Activated CD4-positive, alpha-beta memory T cell treated with anti-CD3 and anti-CD28 coated beads for 36 hours (primary cell): ENCODE measurements at regions not wholly inside any gene's neighbourhood (a gene's known extent, or its start where the extent isn't known, plus 50 kb on each side); places are given as distances from the start of the nearest gene placed in this dataset.

Source experiments
- CTCF ChIA-PET: fragments of 350-600 bp; sonication (Branson Sonifier 250); formaldehyde crosslinking; loops from one replicate; lab custom pipeline; 2021; ENCODE audit warnings: antibody characterized with exemption, inconsistent platforms; lab: Charles Lee
- POLR2A ChIA-PET: fragments of 350-600 bp; sonication (Branson Sonifier 250); formaldehyde crosslinking; loops from one replicate; lab custom pipeline; 2021; ENCODE audit warnings: antibody characterized with exemption; lab: Charles Lee
- DNase-seq: peaks from one replicate; pipeline ENCODE4 v3.0.0-alpha.2; 2020
- H3K27ac Mint-ChIP-seq: one replicate; pipeline ENCODE4 v1.8.0; 2021; ENCODE audit warnings: mixed read lengths
- H3K27me3 Mint-ChIP-seq: one replicate; pipeline ENCODE4 v1.8.0; 2021; ENCODE audit warnings: mixed read lengths
- H3K36me3 Mint-ChIP-seq: one replicate; pipeline ENCODE4 v1.8.0; 2021; ENCODE audit warnings: mixed read lengths
- H3K4me1 Mint-ChIP-seq: one replicate; pipeline ENCODE4 v1.8.0; 2021; ENCODE audit warnings: low read depth, mixed read lengths
- H3K4me3 Mint-ChIP-seq: one replicate; pipeline ENCODE4 v1.8.0; 2021; ENCODE audit warnings: mild to moderate bottlenecking, mixed read lengths
- H3K9me3 Mint-ChIP-seq: one replicate; pipeline ENCODE4 v1.8.0; 2021; ENCODE audit warnings: mixed read lengths
- intact Hi-C: fragments of 100-400 bp; cut with micrococcal nuclease; formaldehyde crosslinking; loops from one replicate; pipeline ENCODE4 v1.15.1; 2023

DNA sequence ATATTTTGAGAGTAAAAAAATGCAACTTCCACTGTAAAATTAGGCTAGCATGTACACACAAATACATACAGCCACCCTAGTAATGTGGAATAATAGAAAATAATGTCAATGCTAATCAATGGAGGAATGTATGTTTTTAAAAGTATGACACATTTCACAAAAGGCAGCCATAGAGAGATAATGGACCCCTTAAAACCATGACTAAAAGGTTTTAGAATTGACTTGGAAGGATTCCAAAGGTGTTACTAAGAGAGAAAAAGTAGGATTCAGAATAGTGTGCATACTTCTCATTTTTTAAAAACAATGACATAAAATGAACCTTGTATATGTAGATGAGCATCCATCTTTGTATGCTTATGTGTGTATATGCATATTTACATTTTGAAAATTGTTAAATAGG is 597.9 kb upstream of the PCDH9 start:
- DNase-seq: no peak
- H3K27ac Mint-ChIP-seq: no peak overlapping the region
- peaks cover 14% of the 10 kb centered on the region for H3K9me3 Mint-ChIP-seq
- CTCF ChIA-PET: no interaction called here
- intact Hi-C loops: no loop called here
- H3K4me1 Mint-ChIP-seq: no peaks in the 10 kb centered on the region
- H3K36me3 Mint-ChIP-seq: no peaks in the 10 kb centered on the region
- no peaks in the 10 kb centered on the region for H3K27me3 Mint-ChIP-seq
- no peak overlapping the region for H3K4me3 Mint-ChIP-seq
- POLR2A ChIA-PET: no interaction called here

DNA sequence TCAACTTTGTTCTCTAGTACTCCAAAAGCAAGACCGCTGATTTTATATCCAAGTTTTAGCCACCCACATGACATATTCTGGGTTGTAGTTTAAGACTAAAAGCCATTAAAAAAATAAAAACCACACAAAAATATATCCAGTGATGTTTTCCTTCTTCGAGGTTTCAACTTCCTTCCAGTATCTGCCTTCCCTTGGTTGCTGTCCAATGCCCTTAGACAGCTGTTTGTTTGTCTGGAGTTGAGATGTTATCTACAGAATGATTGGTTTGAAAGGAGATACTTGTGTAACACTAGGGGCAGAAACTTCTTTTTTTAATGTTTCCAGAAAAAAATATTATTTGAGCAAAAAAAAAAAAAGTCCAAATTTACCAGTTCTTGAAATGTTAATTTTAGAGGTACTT is 591.5 kb upstream of the PCDH9 start:
- intact Hi-C loops: no loop called here
- CTCF ChIA-PET: no interaction called here
- peaks cover 9% of the 10 kb centered on the region for H3K9me3 Mint-ChIP-seq
- no peak overlapping the region for H3K27ac Mint-ChIP-seq
- H3K27me3 Mint-ChIP-seq: no peaks in the 10 kb centered on the region
- no peaks in the 10 kb centered on the region for H3K4me1 Mint-ChIP-seq
- H3K4me3 Mint-ChIP-seq: no peak overlapping the region
- no peak for DNase-seq
- POLR2A ChIA-PET: no interaction called here
- no peaks in the 10 kb centered on the region for H3K36me3 Mint-ChIP-seq

DNA sequence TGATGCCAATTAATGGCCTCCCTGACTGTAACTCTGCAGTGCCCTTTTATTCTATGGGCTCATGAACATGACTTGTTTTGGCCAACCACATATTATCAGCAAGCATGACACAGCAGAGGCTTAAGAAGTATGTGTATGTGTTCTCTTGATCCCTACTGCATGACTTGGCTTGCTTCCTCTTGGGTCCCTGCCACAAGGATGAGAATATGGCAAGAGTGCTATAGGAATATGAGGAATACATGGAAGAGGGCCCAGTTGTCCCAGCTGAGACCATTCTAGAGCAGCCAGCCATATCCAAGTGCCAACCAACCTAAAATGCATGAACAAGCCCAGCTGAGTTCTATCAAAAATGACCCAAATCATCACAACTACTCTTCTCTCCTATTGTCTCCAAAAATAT is 576.7 kb upstream of the PCDH9 start:
- Mint-ChIP-seq H3K27ac (no peak overlapping the region), H3K36me3 (no peaks in the 10 kb centered on the region), H3K9me3 (peaks cover 10% of the 10 kb centered on the region), H3K4me3 (no peak overlapping the region), H3K27me3 (no peaks in the 10 kb centered on the region), H3K4me1 (no peaks in the 10 kb centered on the region)
- no peak for DNase-seq
- ChIA-PET CTCF (no interaction called here), POLR2A (no interaction called here)
- intact Hi-C loops: no loop called here

DNA sequence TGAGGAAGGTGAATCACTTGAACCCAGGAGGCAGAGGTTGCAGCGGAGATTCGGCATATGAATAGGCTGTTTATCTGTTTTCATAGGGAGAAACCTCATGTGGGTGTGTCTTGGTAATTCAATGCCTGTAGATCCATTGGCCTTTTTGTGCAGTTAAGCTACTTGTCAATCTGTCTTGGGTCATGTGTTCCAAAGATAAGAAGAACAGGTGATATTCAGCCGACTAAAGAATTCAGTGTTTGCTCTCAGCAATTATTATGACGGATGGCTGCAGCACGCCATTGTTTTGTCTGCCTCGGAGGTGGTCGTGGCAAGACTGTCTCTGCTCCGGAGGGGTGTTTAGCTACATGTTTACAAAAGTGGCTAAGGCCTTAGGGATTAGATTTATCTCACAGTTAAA is 573.0 kb upstream of the PCDH9 start:
- CTCF ChIA-PET: no interaction called here
- no peak for DNase-seq
- POLR2A ChIA-PET: no interaction called here
- Mint-ChIP-seq H3K4me3 (no peak overlapping the region), H3K27ac (no peak overlapping the region), H3K36me3 (no peaks in the 10 kb centered on the region), H3K9me3 (peaks cover 23% of the 10 kb centered on the region), H3K4me1 (no peaks in the 10 kb centered on the region), H3K27me3 (no peaks in the 10 kb centered on the region)
- intact Hi-C loops: no loop called here

DNA sequence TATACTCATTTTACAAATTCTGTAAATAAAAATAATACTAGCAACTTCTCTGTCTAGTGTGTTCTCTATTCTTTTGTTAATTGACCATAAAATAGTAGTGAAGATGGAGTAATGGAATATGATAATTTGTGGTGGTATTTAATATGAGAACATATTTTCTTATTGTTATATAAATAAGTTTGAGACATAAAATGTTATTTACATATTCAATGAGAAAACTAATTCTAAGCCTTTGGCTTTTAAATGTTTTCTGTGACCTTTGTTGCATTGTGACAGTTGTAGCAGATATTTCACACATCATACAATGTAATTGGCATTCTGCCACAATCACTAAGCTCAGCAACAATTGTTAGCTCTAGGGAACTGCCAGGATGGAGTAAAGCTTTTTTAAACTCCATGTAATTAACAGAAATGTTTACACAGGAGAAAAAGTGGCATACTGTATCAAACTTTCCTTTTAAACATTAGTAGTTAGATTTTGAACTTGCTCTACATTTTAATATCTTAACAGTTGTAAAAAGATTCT is 562.1 kb upstream of the PCDH9 start:
- Mint-ChIP-seq H3K36me3 (no peaks in the 10 kb centered on the region), H3K27me3 (no peaks in the 10 kb centered on the region), H3K4me3 (no peak overlapping the region), H3K9me3 (no peaks in the 10 kb centered on the region), H3K27ac (no peak overlapping the region), H3K4me1 (no peaks in the 10 kb centered on the region)
- intact Hi-C loops: no loop called here
- CTCF ChIA-PET: no interaction called here
- POLR2A ChIA-PET: no interaction called here
- no peak for DNase-seq

DNA sequence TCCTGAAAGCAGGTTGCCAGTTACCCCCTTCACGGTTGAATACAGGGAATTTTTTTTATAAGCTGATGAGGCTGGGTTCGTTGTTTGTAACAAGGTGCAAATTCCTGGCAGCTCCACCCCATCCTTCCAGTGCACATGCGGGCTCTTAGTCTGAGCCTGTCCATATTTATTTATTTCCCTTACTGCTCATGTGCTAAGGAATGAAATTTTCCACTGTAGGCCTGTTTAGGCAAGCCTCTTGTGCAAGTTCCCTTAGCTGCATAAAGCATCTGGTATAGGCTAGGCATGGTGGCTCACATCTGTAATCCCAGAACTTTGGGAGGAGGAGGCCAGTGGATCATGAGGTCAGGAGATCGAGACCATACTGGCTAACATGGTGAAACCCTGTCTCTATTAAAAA is 560.9 kb upstream of the PCDH9 start:
- DNase-seq: no peak
- Mint-ChIP-seq H3K4me3 (no peak overlapping the region), H3K36me3 (no peaks in the 10 kb centered on the region), H3K4me1 (no peaks in the 10 kb centered on the region), H3K27ac (no peak overlapping the region), H3K27me3 (no peaks in the 10 kb centered on the region), H3K9me3 (no peaks in the 10 kb centered on the region)
- ChIA-PET CTCF (no interaction called here), POLR2A (no interaction called here)
- intact Hi-C loops: no loop called here

DNA sequence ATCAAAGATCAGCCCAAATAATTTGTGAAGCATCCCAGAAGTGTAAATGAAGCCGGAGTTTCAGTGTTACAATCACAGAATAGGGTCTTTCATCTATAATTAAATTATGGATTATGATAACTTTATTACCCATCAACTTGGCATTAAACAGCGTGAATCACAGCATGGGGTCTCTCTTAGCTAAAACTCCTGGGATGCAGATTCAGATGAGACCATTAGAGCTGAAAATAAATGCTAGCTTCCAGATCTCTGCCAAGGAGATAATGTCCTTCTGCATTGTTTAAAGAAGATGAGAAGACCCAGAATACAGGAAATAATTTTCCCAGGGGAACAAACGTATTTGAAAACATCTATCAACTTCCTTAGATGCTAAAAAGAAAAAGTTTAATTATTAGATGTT is 546.0 kb upstream of the PCDH9 start:
- Mint-ChIP-seq H3K27me3 (no peaks in the 10 kb centered on the region), H3K4me1 (no peaks in the 10 kb centered on the region), H3K9me3 (peaks cover 8% of the 10 kb centered on the region), H3K27ac (no peak overlapping the region), H3K4me3 (no peak overlapping the region), H3K36me3 (no peaks in the 10 kb centered on the region)
- ChIA-PET POLR2A (interaction anchor here (0.6 kb wide), 1 partner anchor 23 kb away, joined by 3 read pairs; no protein-coding TSS in a partner anchor), CTCF (no interaction called here)
- intact Hi-C loops: no loop called here
- no peak for DNase-seq

DNA sequence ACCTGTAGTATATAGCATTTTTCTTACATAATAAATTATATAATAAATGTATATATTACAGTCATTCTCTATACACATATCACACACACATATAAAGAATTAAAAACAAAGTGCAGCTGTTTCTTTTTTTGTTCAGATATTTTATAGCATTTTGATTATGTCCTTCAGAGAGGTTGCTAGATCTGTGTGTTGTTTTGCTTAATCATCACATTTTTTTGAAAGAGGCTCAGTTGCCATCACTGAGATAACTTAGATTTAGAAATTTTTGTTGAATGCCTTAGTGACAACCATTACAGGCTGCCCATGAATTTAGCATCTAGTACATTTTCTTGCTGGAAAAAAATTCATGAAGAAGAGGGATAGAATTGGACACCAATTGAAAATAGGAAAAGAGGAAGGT is 545.2 kb upstream of the PCDH9 start:
- Mint-ChIP-seq H3K27ac (no peak overlapping the region), H3K27me3 (no peaks in the 10 kb centered on the region), H3K4me3 (no peak overlapping the region), H3K4me1 (no peaks in the 10 kb centered on the region), H3K36me3 (no peaks in the 10 kb centered on the region), H3K9me3 (peaks cover 8% of the 10 kb centered on the region)
- intact Hi-C loops: no loop called here
- DNase-seq: no peak
- CTCF ChIA-PET: no interaction called here
- POLR2A ChIA-PET: no interaction called here

DNA sequence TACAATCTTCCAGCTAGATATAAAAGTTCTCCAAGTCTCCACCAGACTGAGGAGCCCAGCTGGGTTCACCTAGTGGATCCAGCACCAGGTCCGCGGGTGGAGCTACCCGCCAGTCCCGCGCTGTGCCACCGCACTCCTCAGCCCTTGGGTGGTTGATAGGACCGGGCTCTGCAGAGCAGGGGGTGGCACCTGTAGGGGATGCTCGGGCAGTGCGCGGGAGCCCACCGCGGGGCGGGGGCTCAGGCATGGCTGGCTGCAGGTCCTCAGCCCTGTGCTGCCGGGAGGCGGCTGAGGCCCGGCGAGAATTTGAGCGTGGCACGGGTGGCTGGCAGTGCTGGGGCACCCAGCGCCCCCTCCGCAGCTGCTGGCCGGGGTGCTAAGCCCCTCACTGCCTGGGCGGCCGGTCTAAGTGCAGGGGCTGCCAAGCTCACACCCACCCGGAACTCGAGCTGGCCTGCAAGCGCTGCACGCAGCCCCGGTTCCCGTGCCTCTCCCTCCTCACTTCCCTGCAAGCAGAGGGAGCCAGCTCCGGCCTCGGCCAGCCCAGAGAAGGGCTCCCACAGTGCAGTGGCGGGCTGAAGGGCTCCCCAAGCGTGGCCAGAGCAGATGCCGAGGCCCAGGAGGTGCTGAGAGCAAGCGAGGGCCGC is 542.8 kb upstream of the PCDH9 start:
- DNase-seq: no peak
- no peak overlapping the region for H3K27ac Mint-ChIP-seq
- H3K9me3 Mint-ChIP-seq: peaks cover 8% of the 10 kb centered on the region
- ChIA-PET CTCF (no interaction called here), POLR2A (interaction anchor here (0.6 kb wide), 1 partner anchor 28 kb away, joined by 3 read pairs; no protein-coding TSS in a partner anchor)
- H3K27me3 Mint-ChIP-seq: no peaks in the 10 kb centered on the region
- no peaks in the 10 kb centered on the region for H3K36me3 Mint-ChIP-seq
- no peaks in the 10 kb centered on the region for H3K4me1 Mint-ChIP-seq
- H3K4me3 Mint-ChIP-seq: no peak overlapping the region
- intact Hi-C loops: no loop called here

DNA sequence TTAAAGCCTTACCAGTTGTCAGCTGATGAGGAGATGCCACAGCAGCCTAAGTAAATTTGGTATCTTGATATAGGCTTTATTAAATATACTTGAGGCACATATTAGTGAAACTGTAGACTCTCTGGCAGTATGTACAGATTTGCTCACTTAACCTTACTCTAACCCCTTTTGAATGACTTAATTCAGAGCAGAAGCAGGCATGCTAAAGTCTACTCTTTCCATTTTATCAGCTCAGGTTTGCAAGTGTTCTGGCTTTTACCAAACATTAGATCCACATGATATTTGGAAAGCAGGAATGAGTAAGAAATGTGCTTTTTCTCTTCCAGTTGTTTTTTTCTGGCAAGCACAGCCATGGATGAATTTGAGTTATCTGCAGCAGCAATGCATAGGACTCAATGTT is 541.0 kb upstream of the PCDH9 start:
- CTCF ChIA-PET: no interaction called here
- Mint-ChIP-seq H3K4me3 (no peak overlapping the region), H3K9me3 (peaks cover 10% of the 10 kb centered on the region)

DNA sequence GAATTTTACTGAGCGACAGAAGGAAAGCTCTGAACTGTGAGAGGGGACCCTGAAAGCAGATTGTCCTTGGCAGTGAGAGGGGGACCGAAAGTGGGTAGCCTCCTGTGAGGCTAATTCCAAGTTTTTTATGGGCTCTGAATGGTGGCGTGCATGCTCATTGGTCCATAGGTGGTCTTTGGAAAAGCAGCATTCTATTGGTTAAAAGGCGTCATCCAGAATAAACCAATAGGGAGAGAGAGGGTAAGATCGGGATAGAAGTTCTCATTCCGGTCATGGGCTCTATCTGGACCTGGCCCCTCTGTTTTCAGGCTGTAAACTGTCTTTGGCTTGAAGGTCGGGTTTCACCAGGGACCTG is 539.8 kb upstream of the PCDH9 start:
- Mint-ChIP-seq H3K27ac (no peak overlapping the region), H3K27me3 (no peaks in the 10 kb centered on the region), H3K4me1 (no peaks in the 10 kb centered on the region), H3K4me3 (no peak overlapping the region), H3K9me3 (peaks cover 10% of the 10 kb centered on the region), H3K36me3 (no peaks in the 10 kb centered on the region)
- no peak for DNase-seq
- POLR2A ChIA-PET: no interaction called here
- CTCF ChIA-PET: no interaction called here
- intact Hi-C loops: no loop called here

More for the DNA sequence above, 541.0 kb upstream of the PCDH9 start:
- no peaks in the 10 kb centered on the region for H3K27me3 Mint-ChIP-seq
- POLR2A ChIA-PET: no interaction called here
- no peak overlapping the region for H3K27ac Mint-ChIP-seq
- H3K4me1 Mint-ChIP-seq: no peaks in the 10 kb centered on the region
- no peak for DNase-seq
- H3K36me3 Mint-ChIP-seq: no peaks in the 10 kb centered on the region
- intact Hi-C loops: no loop called here

DNA sequence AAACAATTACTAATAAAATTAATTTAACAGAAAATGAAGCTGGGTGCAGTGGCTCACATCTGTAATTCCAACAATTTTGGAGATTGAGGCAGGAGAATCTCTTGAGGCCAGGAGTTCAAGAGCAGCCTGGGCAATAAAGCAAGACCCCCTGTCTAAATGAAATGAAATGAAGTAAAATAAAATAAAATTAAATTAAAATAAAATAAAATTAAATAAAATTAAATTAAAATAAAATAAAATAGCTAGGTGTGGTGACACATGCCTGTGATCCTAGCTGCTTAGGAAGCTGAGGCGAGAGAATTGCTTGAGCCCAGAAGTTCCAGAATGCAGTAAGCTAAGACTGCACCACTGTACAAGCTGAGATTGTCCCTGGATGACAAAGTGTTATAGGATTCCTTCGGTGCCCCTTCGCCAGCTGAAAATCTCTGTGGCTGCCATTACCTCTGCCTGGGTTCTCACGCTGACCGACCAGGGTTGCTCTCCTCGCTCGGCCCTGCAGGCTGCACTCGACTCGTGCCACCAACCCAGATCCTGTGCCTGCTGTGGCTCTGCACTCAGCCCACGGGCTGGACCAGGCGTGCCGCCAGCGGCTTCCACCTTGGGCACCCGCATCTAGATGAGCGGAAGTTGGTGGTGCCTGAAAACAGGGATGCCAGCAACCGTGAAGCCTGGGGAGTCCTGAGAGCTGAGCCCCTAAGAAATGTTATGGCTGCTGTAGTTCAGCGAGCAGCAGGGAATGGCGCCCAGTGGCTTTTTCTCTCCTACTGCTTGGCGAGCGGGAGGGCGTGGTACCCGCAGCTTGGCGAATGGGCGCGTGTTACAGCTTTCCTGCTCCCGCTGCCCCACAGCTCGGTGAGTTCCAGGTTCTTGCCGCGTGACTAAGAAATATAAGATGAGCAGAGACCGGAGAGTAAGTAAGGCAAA is 539.2 kb upstream of the PCDH9 start:
- H3K4me3 Mint-ChIP-seq: no peak overlapping the region
- CTCF ChIA-PET: no interaction called here
- H3K27me3 Mint-ChIP-seq: no peaks in the 10 kb centered on the region
- intact Hi-C loops: no loop called here
- no peaks in the 10 kb centered on the region for H3K4me1 Mint-ChIP-seq
- peaks cover 10% of the 10 kb centered on the region for H3K9me3 Mint-ChIP-seq
- POLR2A ChIA-PET: no interaction called here
- no peak for DNase-seq
- no peak overlapping the region for H3K27ac Mint-ChIP-seq
- no peaks in the 10 kb centered on the region for H3K36me3 Mint-ChIP-seq
